Loucy (cell line): ENCODE measurements at regions not wholly inside any gene's neighbourhood (a gene's known extent, or its start where the extent isn't known, plus 50 kb on each side); places are given as distances from the start of the nearest gene placed in this dataset.

Experiments
- CTCF ChIP-seq: fragments of 200-600 bp; sonication (generic); conservative IDR thresholded peaks from 2 replicates; pipeline ENCODE4 v1.5.1; 2014; ENCODE audit warnings: mild to moderate bottlenecking, antibody characterized with exemption, low read length
- EZH2phosphoT487 ChIP-seq: fragments of 200-600 bp; IDR thresholded peaks from 2 replicates; pipeline ENCODE4 v1.6.1; 2018; ENCODE audit warnings: antibody characterized with exemption, mild to moderate bottlenecking, moderate library complexity, borderline replicate concordance

GRCh38 chr6:95841560-95841959 lies 174.2 kb upstream of the FUT9 start:
- no peak for TF ChIP-seq CTCF
- TF ChIP-seq EZH2phosphoT487, result no peak
